GM18858 (cell line): ENCODE measurements at regions not wholly inside any gene's neighbourhood (a gene's known extent, or its start where the extent isn't known, plus 50 kb on each side); places are given as distances from the start of the nearest gene placed in this dataset.
"Not testable (repeated sequence)": the region's sequence is repeated elsewhere in the genome, so short reads cannot be mapped to it uniquely, and the experiment has no call there.

Experiments
- ATAC-seq: cut with Tn5 transposase; IDR thresholded peaks from one replicate; pipeline ENCODE4 v1.9.1; 2021; ENCODE audit not compliant: unreplicated experiment

DNA sequence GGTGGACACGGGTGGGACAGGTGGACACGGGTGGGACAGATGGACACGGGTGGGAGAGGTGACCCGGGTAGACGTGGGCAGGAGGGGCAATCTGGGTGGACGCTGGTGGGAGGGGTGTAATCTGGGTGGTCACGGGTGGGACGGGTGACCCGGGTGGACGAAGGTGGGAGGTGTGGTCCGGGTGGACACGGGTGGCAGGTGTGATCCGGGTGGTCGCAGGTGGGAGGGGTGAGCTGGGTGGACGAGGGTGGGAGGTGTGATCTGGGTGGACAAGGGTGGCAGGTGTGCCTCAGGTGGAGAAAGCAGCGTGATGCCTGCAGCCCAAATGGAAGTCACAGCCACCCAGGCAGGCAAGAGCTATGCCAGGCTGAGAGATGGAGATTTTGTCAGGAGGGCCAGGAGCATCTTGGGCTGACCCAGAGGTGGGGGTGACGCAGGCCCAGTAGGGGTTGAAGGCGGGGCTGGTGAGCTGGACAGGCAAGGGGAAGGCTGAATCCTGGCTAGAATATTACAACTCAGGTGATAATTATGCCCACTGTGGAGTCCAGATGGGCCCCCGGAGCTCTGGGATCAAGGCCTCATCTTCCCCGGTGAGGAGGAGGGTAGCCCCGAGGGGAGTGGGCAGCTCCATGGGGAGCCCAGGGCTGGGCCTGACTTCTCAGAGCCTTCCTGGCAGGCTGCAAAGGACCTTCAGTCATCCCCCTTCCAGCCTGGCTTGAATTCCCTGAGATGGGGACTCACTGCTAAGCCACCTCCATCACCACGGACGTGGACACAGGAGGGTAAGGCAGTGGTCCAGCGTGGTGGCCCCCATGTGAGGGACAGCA lies 100.0 kb downstream of the ADRA2C start:
- no peak for ATAC-seq

DNA sequence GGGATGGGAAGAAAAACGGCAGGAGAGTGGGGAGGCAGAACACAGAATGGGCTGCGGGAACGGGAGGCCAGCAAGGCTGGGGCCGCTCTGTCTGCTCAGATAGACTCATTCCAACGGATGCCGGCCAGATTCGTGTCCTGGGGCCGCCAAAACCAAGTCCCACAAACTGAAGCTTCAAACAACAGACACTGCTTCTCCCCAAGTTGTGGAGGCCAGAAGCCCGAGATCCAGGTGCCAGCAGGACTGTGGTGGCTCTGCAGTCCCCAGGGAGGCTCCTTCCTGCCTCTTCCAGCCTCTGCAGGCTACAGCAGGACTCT lies 100.6 kb downstream of the ADRA2C start:
- ATAC-seq, result no peak

DNA sequence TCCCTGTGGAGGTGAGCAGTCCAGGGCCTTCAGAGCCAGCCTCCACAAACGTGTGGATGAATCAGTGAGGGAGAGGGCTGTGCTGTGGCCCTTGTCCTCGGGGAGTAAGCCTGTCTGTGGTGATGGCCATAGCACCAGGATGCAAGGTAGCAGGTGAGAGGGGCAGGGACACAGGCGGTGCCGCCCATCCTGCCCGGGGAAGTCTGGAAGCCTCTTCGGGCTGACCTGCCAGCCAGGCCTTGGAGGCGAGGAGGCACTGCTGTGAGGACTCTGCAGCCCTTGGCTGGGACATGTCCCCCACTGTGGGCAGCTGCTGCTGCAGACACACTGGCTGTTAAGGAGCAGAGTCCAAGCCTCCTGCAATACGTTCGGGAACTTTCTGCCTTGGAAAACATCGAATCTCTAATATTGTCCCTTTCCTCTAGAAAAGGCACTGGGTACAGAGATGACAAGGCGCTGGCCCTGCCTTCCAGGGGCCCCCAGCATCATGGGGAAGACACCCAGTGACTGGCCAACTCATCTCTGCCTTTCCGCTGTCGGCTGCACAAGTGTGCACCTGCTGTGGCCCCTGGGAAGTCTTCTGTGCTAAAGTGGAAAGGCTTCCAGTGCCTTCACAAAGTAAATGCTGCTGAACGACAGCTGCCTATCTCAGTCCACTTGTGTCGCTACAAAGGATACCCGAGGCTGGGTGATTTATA lies 101.4 kb downstream of the ADRA2C start:
- no peak for ATAC-seq

DNA sequence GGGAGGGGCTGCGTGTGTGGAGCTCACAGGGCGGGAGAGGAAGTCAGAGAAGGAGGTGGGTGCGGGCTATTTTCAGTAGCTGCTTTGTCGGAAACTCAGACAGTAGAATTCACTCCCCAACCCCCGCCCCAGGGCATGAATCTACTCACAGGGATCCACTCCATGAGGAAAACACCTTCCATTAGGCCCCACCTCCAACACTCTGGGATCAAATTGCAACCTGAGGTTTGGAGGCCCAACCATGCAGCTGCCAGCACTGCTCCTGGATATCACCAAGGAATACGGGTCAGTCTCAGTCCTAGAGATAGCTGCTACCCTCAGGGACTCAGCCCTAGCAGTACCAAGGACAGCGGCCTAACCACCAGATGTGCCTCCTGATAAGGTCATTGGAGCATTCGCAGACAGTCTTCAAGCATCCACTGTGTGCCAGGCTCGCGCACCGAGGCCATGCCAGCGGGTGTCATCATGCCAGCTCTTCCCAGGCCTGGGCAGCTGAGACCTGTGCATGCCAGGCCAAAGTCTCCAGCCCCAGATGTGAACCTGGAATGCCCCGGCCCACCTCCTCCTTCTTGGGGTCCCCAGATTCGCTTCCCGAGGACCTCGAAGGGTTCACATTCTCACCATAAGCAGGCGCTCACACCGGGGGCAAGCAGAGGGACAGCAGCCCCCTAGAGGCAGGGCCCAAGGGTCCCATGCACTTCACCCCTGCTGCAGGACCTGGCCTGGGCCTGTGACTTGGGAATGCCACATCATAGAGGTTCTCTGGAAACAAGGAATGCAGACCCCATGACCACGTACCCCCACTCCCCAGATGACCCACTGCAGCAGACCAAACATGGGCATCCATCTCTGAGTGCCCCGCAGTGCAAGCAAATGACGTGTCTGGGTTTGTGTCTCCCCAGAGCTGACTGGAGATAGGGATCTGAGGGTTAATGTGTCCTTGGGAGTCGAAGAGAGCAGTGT lies 102.3 kb downstream of the ADRA2C start:
- no peak for ATAC-seq

DNA sequence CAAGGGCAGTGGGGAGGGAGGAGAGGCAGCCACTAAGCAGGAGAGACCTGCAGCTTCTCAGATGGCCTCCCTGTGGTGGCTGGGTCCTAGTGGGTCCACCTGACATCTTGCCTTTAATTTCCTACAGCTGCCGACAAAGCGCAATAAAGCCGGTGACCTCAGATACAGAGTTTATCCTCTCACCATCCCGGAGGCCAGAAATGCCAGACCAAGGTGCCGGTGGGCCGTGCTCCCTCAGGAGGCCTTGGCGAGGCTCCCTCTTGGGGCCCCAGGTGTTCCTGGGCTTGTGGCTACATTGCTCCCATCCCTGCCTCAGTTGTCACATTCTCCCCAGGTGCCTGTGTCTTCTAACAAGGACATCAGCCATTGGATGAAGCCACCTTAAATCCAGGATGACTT lies 103.0 kb downstream of the ADRA2C start:
- ATAC-seq, result no peak

DNA sequence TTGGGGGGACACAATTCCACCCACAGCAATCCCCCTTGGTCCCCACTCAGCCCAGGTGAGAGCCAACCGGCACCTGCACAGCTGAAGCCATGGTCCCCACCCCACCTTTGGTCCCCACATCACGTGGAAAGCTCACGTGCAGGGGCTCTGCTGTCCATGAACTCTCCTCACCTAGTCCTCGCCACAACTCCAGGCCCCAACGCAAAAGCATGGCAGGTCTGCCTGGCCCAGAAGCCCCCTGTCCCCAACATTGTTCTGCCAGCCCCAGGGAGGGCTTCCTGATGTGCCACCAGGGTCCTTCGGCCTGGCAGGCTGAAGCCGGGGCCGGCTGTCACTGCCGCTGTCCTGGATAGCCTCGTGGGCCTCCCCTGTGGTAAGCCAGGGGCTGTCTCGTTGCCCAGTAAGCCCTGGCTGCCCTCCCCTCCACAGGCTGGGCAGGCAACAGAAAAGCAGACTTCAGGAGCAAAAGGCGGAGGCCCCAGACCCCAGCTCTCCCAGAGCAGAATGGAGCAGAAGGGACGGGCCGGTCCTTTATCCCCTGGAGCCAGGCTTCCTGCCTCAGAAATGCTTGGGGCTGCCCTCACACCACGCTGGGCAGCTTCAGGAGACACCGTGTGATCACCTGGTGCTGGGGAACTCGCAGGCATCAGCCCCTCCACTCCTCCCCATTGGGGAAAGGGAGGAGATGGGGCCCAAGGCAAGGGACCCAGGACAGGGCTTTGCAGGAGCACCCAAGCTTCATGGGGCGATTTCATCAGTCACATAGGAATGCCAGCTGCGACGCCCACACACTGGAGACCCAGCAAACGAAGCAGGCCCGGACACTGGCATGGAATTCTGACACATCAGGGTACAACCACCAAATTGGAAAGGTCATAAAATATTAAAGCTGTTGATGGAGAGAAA lies 103.7 kb downstream of the ADRA2C start:
- no peak for ATAC-seq

DNA sequence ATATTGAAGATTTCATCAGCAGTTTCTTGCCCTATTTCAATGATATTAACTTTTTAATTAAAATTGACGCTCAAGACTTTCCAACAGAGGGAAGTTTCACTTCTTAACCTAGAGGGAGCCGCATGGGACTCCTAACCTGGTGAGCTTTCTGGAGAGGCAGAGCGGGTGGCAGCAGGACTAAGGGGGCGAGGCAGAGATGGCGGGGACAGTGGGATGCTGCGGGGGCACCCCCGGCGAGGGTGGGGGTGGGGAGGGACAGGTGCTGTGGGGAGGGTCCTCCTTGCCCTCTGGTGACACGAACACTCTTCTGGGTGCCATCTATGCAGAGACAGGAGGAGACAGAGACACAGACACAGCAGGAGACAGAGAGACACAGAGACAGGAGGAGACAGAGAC lies 104.4 kb downstream of the ADRA2C start:
- ATAC-seq, result no peak

DNA sequence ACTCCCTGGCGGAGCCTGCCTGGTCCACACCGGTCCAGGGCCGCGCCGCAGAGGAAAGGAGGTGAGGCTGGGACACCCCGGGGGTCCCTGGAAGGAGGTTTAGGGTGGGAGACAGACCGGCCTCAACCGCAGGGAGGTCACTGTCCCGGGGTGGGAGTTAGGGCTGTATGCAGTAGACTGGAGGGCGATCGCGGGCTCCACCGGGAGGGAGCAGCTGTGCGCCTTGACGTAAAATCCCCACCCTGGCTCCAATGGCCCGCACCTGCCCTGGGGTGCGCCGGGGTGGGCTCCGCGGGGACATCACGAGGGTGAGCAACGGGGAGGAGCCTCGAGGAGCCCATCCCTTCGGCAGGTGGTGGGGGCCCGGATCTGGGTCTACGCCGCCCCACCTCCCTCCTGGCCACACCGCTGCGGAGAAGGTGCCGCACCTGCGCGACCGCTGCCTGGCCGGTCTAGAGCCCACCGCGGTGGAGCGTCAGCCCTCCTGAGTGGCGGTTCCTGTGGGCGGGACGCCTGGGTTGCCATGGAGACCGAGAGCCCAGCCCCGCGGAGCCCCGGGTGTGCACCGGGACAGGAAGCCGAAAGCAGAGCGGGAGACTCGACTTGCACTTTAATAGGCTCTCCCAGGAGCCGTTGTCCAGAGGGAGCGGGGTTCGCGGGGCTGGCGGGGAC lies 105.1 kb downstream of the ADRA2C start:
- no peak for ATAC-seq

DNA sequence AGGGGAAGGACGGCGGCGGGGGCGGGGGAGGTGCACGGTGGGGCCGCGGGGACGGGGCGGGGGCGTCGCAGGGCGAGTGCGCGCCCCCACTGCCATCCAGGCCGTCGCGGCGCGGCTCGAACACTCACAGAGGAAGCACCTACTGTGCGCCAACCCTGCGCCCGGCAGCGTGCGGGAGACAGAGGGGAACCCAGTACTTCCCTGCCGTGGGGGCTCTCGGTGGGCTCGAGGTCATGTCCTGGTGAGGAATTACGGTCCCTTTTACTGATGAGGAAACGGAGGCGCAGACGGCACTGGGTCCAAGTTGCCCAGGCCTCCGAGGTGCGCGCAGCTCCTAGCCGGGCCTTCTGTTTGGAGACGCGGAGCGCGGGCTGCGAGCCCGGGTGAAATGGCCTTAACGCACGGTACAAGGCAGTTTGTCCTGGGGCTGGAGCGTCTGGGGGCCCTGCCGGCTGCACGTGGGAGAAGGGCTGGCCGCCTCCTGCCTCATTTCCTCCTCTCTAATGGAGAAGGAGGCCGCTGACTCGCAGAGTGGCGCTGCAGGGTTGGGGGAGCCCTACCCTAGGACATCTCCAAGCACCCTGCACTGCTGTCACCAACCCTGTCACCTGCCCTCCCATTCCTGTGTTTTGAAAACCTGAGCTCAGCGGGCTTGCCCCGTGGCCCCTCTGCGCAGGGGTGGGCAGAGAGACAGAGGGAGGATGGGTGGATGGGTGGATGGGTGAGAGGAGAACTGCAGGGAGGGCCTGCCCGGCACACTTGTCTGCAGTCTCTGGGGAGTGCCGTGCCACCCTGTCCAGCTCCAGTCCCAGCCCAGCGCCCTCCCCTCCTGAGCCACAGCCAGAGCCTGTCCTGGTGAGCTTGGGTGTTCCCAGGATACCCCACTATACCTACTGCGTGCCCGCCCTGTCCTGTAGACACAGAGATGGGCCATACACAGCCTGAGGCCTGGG lies 106.0 kb downstream of the ADRA2C start:
- no peak for ATAC-seq

DNA sequence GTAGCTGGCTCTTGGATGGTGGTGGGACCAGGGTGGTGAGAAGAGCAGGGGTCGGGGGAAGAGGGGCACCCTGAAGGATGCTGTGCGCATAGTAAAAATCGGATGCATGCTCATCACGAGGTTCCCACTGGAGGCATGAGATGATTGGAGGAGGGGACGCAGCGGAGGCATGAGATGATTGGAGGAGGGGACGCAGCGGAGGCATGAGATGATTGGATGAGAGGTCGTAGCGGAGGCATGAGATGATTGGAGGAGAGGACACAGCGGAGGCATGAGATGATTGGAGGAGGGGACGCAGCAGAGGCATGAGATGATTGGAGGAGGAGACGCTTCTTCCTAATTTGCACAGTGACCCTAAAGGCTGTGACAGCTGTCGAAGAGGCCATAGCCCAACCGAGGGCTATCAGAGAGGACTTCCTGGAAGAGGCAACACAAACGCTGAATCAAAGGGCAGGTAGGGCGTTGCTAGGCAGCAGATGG lies 106.7 kb downstream of the ADRA2C start:
- ATAC-seq, result no peak

DNA sequence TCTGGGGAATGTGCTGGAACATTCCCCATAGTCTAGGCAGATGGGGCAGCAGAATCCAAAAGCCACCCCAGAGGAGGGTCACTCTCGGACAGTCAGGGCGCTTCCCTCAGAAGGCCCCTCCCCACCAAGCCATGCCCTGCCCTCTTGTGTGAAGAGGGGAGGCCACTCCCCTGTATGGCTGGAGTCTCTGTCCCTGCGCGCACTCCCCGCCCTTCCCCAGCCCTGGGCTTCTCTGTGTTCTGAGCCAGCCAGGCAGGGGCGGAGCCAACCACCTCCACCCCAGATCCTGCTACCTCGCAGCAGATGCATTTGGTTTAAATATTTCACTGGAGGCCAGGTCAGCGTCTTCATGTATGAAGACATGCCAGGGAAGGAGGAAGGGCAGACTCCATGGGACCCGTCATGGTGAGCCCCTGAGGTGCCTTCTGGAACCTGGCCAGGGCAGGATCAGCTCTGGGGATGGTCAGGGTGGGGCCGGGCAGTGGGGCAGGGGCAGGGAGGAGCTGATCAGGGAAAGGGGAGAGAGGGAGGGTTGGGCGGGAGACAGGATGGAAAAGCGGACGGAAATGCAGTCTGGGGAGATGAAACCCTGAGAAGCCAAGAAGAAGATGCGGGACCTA lies 107.3 kb downstream of the ADRA2C start:
- no peak for ATAC-seq

DNA sequence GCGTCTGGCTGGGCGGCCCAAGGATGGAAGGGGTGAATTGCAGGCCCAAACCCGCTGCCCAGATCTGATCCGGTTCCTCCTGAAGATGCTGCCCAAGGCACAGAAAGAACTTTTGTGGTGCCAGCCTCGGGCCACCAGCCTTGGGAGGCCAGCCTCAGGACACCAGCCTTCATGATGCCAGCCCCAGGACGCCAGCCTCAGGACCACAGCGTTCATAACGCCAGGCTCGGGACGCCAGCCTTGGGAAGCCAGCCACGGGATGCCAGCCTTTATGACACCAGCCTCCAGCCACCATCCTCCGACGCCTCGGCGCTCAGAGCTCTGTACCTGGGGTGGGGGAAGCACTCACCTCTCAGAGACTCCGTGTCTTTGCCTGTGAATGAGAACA lies 107.8 kb downstream of the ADRA2C start:
- no peak for ATAC-seq

DNA sequence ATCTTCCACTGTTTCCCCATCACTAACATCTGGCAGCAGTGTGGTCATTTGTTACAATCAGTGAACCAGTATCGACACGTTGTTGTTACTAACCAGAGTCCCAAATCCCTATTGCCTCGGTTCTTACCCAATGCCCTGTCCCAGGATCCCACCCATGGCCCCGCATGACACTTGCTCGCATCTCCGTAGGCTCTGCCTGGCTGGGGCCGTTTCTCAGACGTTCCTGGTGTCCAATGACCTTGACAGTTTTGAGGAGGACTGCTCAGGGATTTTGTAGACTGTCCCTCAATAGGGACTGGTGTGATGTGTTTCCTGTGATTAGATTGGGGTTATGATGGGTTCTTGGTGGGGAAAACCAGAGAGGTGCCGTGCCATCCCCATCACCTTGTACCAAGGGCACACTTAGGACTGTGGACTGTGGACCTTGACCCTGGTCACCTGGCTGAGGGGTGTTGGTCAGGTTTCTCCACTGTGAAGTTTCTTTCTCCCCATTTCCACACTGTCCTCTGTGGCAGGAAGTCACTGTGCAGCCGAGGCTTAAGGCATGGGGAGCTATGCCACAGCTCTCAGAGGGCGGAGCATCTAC lies 108.4 kb downstream of the ADRA2C start:
- no peak for ATAC-seq

DNA sequence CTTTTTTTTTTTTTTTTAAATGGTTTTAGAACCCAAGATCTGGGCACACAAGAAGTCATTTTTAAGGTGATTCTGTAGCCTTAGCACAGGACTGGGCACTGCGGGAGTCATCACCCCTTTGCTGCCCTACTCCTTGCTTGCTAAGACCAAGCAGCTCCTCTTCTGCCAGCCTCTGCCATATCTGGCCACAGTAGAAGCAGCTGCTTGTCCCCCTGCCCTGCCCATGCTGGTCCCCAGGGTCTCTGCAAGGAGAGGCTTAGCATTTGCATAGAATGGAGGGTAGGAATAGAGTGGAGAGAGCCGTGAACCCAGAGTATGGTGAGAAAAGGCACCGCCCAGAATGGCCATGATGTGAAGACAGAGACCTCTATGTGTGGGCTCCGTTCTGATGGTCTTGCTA lies 109.3 kb downstream of the ADRA2C start:
- no peak for ATAC-seq

DNA sequence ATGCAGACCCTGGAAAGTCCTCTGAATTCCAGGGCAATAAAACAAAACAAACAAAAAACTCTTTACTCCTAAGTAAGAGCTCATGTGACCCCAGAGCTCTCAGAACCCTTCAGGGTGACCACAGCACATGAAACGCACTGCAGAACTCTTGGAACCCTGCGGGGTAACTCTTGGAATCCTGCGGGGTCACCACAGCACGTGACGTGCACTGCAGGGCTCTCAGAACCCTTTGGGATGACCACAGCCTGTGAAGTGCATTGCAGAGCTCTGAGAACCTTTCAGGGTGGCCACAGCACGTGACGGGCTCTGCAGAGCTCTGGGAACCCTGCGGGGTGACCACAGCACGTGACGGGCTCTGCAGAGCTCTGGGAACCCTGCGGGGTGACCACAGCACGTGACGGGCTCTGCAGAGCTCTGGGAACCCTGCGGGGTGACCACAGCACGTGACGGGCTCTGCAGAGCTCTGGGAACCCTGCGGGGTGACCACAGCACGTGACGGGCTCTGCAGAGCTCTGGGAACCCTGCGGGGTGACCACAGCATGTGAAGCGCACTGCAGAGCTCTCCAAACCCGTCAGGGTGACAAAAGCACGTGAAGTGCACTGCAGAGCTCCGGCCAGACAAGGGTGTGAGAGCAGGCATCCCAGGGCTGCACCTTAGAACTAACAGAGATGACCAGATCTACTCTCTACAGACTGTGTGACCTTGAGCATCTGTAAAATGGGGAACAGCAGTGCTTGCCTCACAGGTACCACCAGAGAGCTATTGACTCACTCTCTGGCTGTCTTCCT lies 110.1 kb downstream of the ADRA2C start:
- not testable (repeated sequence) for ATAC-seq

DNA sequence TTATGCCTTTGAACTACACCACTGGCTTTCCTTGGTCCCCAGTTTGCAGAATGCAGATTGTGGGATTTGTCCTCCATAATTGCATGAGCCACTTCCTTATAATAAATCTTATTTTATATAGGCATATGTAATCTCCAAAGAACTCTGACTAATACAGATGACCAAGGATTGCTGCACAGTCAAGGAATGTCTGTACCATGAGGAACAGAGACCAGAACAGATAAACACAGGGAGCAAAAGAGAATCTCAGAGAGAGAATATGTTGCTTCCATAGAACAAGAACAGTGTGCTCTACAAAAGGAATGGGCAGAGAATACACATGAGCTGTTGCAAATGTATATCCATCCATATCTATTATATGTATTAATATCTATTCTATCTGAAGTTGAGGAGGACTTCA lies 111.1 kb downstream of the ADRA2C start:
- ATAC-seq, result no peak

DNA sequence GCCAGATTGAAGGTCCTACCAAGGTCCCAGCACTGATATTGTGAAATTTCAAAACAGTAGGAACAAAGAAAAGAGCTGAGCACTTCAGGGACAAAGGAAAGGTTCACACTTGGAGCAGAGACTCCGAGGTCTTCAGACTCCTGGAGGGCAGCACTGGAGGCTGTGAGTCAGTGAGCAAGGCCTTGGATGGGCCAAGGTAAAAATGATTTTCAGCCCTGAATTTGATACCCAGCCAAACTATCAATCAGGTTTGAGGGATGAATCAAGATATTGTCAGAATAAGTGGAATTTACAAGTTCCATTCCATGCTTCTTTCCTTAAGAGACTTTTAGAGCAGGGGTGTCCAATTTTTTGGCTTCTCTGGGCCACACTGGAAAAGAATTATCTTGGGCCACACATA lies 111.7 kb downstream of the ADRA2C start:
- ATAC-seq, result no peak
